Hepatocyte (in vitro differentiated cells): ENCODE measurements at regions not wholly inside any gene's neighbourhood (a gene's known extent, or its start where the extent isn't known, plus 50 kb on each side); places are given as distances from the start of the nearest gene placed in this dataset.

Source experiments
- DNase-seq: peaks from one replicate; pipeline ENCODE4 v3.0.0-alpha.2; 2016; ENCODE audit warnings: low spot score
- H2AFZ ChIP-seq: fragments of 200-600 bp; sonication (generic); 2 replicates; pipeline ENCODE4 v1.6.0; 2016; ENCODE audit warnings: antibody characterized with exemption, mild to moderate bottlenecking
- H3K27ac ChIP-seq: fragments of 200-600 bp; sonication (generic); 2 replicates; pipeline ENCODE4 v1.5.1; 2016; ENCODE audit warnings: mild to moderate bottlenecking
- H3K27me3 ChIP-seq: fragments of 200-600 bp; sonication (generic); 2 replicates; pipeline ENCODE4 v1.6.1; 2016
- H3K36me3 ChIP-seq: fragments of 200-600 bp; sonication (generic); replicated peaks from 2 replicates; pipeline ENCODE4 v1.5.1; 2016; ENCODE audit warnings: low read depth; ENCODE audit not compliant: insufficient read depth
- H3K4me1 ChIP-seq: fragments of 200-600 bp; sonication (generic); 2 replicates; pipeline ENCODE4 v1.5.1; 2016; ENCODE audit warnings: mild to moderate bottlenecking, moderate library complexity; ENCODE audit not compliant: insufficient read depth
- H3K4me2 ChIP-seq: fragments of 200-600 bp; sonication (generic); 2 replicates; pipeline ENCODE4 v1.6.0; 2016
- H3K4me3 ChIP-seq: fragments of 200-600 bp; sonication (generic); 2 replicates; pipeline ENCODE4 v1.5.1; 2016; ENCODE audit warnings: mild to moderate bottlenecking
- H3K79me2 ChIP-seq: fragments of 200-600 bp; sonication (generic); 2 replicates; pipeline ENCODE4 v1.6.0; 2017; ENCODE audit warnings: mild to moderate bottlenecking
- H3K9me2 ChIP-seq: fragments of 200-600 bp; sonication (generic); replicated peaks from 2 replicates; pipeline ENCODE4 v1.6.0; 2017; ENCODE audit warnings: mild to moderate bottlenecking; ENCODE audit not compliant: insufficient read depth
- H3K9me3 ChIP-seq: fragments of 200-600 bp; sonication (generic); 2 replicates; pipeline ENCODE4 v1.5.1; 2016; ENCODE audit warnings: low read depth, mild to moderate bottlenecking
- H4K20me1 ChIP-seq: fragments of 200-600 bp; sonication (generic); 2 replicates; pipeline ENCODE4 v1.6.0; 2016; ENCODE audit warnings: mild to moderate bottlenecking; ENCODE audit not compliant: insufficient read depth, poor library complexity, severe bottlenecking
- CTCF ChIP-seq: fragments of 200-600 bp; sonication (generic); IDR thresholded peaks from 2 replicates; pipeline ENCODE4 v1.5.1; 2016; ENCODE audit warnings: antibody characterized with exemption, mild to moderate bottlenecking; ENCODE audit not compliant: poor library complexity
- EZH2 ChIP-seq: fragments of 200-600 bp; sonication (generic); IDR thresholded peaks from 2 replicates; pipeline ENCODE4 v1.6.1; 2016; ENCODE audit warnings: antibody characterized with exemption, mild to moderate bottlenecking, borderline replicate concordance
- EZH2phosphoT487 ChIP-seq: fragments of 200-600 bp; sonication (generic); IDR thresholded peaks from one replicate; pipeline ENCODE4 v1.6.1; 2018; ENCODE audit warnings: antibody characterized with exemption, mild to moderate bottlenecking, low read depth, moderate library complexity; ENCODE audit not compliant: unreplicated experiment, severe bottlenecking
- WGBS: methylation state at CpG from one replicate; pipeline ENCODE4 v1.1.6; 2016; ENCODE audit warnings: low lambda C conversion rate; ENCODE audit errors: missing lambda C conversion rate; 5-methylcytosine and 5-hydroxymethylcytosine counted together

GRCh38 chr11:28911829-28912228, 803.6 kb downstream of the METTL15 start:
- H4K20me1 ChIP-seq = no peaks in the 10 kb centered on the region
- TF ChIP-seq EZH2 = no peak
- TF ChIP-seq EZH2phosphoT487 = no peak
- TF ChIP-seq CTCF = no peak
- H3K27ac ChIP-seq = no peak overlapping the region
- H2AFZ ChIP-seq = no peak overlapping the region
- H3K27me3 ChIP-seq = no peaks in the 10 kb centered on the region
- no peaks in the 10 kb centered on the region for H3K36me3 ChIP-seq
- H3K4me1 ChIP-seq = no peaks in the 10 kb centered on the region
- H3K4me3 ChIP-seq = no peak overlapping the region
- H3K4me2 ChIP-seq = no peak overlapping the region
- 90% methylated on average over 1 of the region's 1 CpG for whole genome bisulfite sequencing
- no peaks in the 10 kb centered on the region for H3K79me2 ChIP-seq
- H3K9me3 ChIP-seq = no peaks in the 10 kb centered on the region
- DNase-seq = no peak
- H3K9me2 ChIP-seq = no peaks in the 10 kb centered on the region

GRCh38 chr11:28910926-28911325, 802.7 kb downstream of the METTL15 start:
- Histone ChIP-seq H3K36me3 (no peaks in the 10 kb centered on the region), H4K20me1 (no peaks in the 10 kb centered on the region), H3K27me3 (no peaks in the 10 kb centered on the region), H3K9me3 (no peaks in the 10 kb centered on the region), H3K79me2 (no peaks in the 10 kb centered on the region), H3K4me1 (no peaks in the 10 kb centered on the region), H3K4me2 (no peak overlapping the region), H2AFZ (no peak overlapping the region), H3K4me3 (no peak overlapping the region), H3K27ac (no peak overlapping the region), H3K9me2 (no peaks in the 10 kb centered on the region)
- TF ChIP-seq CTCF (no peak), EZH2 (no peak), EZH2phosphoT487 (no peak)
- no peak for DNase-seq
- 90% methylated on average over 2 of the region's 2 CpGs for WGBS

GRCh38 chr11:28903716-28904115, 795.5 kb downstream of the METTL15 start:
- Histone ChIP-seq H3K4me3 (no peak overlapping the region), H3K79me2 (no peaks in the 10 kb centered on the region), H3K27ac (no peak overlapping the region), H3K4me1 (no peaks in the 10 kb centered on the region), H3K4me2 (no peak overlapping the region), H3K9me3 (no peaks in the 10 kb centered on the region), H4K20me1 (no peaks in the 10 kb centered on the region), H3K9me2 (no peaks in the 10 kb centered on the region), H2AFZ (no peak overlapping the region), H3K27me3 (no peaks in the 10 kb centered on the region), H3K36me3 (no peaks in the 10 kb centered on the region)
- 29% methylated on average over 2 of the region's 2 CpGs for WGBS
- TF ChIP-seq CTCF = no peak
- TF ChIP-seq EZH2 = no peak
- TF ChIP-seq EZH2phosphoT487 = no peak
- DNase-seq = peak; percentile 11

GRCh38 chr11:28900427-28900826, 792.2 kb downstream of the METTL15 start:
- no peak for TF ChIP-seq CTCF
- no peak for TF ChIP-seq EZH2
- no peak for TF ChIP-seq EZH2phosphoT487
- H3K4me2 ChIP-seq = no peak overlapping the region
- H3K4me3 ChIP-seq = no peak overlapping the region
- H3K4me1 ChIP-seq = no peaks in the 10 kb centered on the region
- no peaks in the 10 kb centered on the region for H3K79me2 ChIP-seq
- no peak for DNase-seq
- WGBS = 81% methylated on average over 3 of the region's 3 CpGs
- no peaks in the 10 kb centered on the region for H3K9me3 ChIP-seq
- H3K27ac ChIP-seq = no peak overlapping the region
- no peaks in the 10 kb centered on the region for H3K9me2 ChIP-seq
- H3K27me3 ChIP-seq = no peaks in the 10 kb centered on the region
- H4K20me1 ChIP-seq = no peaks in the 10 kb centered on the region
- no peak overlapping the region for H2AFZ ChIP-seq
- H3K36me3 ChIP-seq = no peaks in the 10 kb centered on the region
